K562 (cell line): ENCODE measurements at regions not wholly inside any gene's neighbourhood (a gene's known extent, or its start where the extent isn't known, plus 50 kb on each side); places are given as distances from the start of the nearest gene placed in this dataset.

ENCODE experiments used
- ATAC-seq: fragments of 200-7000 bp; cut with Tn5 transposase; 3 replicates; pipeline ENCODE4 v1.9.1; 2020; ENCODE audit warnings: moderate library complexity
- BruUV-seq: library from RNA; stranded (reverse); fragments of 400-500 nt; replicated peaks from 2 replicates; lab custom pipeline; 2021; lab: Mats Ljungman, UMichigan
- CTCF ChIA-PET: fragments of 300-600 bp; formaldehyde crosslinking; extraction: SDS; loops from one replicate; lab custom pipeline; 2021; ENCODE audit warnings: low intra/inter-chr PET ratio; lab: Yijun Ruan, JAX
- POLR2A ChIA-PET: fragments of 300-600, 350-650 bp; sonication (Branson Sonifier 250); formaldehyde crosslinking; extraction: SDS; loops from one replicate; lab custom pipeline; 2021; ENCODE audit warnings: antibody characterized with exemption, inconsistent platforms; lab: Yijun Ruan, JAX
- DNase-seq, 4 experiments: peaks; one replicate each; pipeline versions ENCODE4 v3.0.0 to v3.0.0-alpha.2; 2011 to 2018; ENCODE audit warnings: low spot score in 3 of 4, mixed read lengths in 3 of 4; ENCODE audit errors: extremely low read depth in 1 of 4
- FAIRE-seq: peaks from 2 replicates; lab custom pipeline; 2011; peaks lifted over from hg19 to GRCh38; lab: Jason Lieb, UNC
- H2AFZ ChIP-seq: 2 replicates; pipeline ENCODE4 v1.6.0; 2011; ENCODE audit warnings: low read depth, low read length, control low read depth, inconsistent platforms
- H3K27ac ChIP-seq: fragments of 200-600 bp; 3 replicates; pipeline ENCODE4 v1.8.0; 2011; ENCODE audit warnings: low read depth, mild to moderate bottlenecking, control low read depth, inconsistent platforms, low read length, moderate library complexity, mixed read lengths; ENCODE audit errors: extremely low read depth
- H3K27me3 ChIP-seq, 2 experiments: fragments of 300-600 bp in 1 of 2; 2 replicates in 1 of 2; 3 replicates in 1 of 2; pipeline versions ENCODE4 v1.6.0 to v1.8.0; 2011; ENCODE audit warnings: inconsistent platforms in 2 of 2, low read length in 2 of 2, mild to moderate bottlenecking in 1 of 2, mixed read lengths in 1 of 2, moderate library complexity in 1 of 2; ENCODE audit not compliant: control insufficient read depth in 2 of 2, insufficient read depth in 2 of 2
- H3K36me3 ChIP-seq: fragments of 300-600 bp; 3 replicates; pipeline ENCODE4 v1.8.0; 2011; ENCODE audit warnings: mild to moderate bottlenecking, low read length, inconsistent platforms; ENCODE audit not compliant: control insufficient read depth, insufficient read depth
- H3K4me1 ChIP-seq, 2 experiments: fragments of 200-600 bp in 1 of 2; replicated peaks in 1 of 2; 2 replicates in 1 of 2; 3 replicates in 1 of 2; pipeline versions ENCODE4 v1.5.1 to v1.8.0; 2011; ENCODE audit warnings: inconsistent platforms in 2 of 2, low read length in 2 of 2, mild to moderate bottlenecking in 1 of 2, mixed read lengths in 1 of 2, moderate library complexity in 1 of 2; ENCODE audit not compliant: control insufficient read depth in 2 of 2, insufficient read depth in 2 of 2
- H3K4me2 ChIP-seq: 2 replicates; pipeline ENCODE4 v1.6.1; 2011; ENCODE audit warnings: low read length, control low read depth, inconsistent platforms, mixed read lengths; ENCODE audit not compliant: insufficient read depth
- H3K4me3 ChIP-seq: fragments of 200-600 bp; sonication (generic), shearing (Covaris generic); 2 replicates; pipeline ENCODE4 v1.5.1; 2016; ENCODE audit warnings: control low read depth, inconsistent platforms
- H3K79me2 ChIP-seq: fragments of 200-600 bp; 3 replicates; pipeline ENCODE4 v1.8.0; 2011; ENCODE audit warnings: low read length, inconsistent platforms; ENCODE audit not compliant: control insufficient read depth, insufficient read depth
- H3K9ac ChIP-seq, 2 experiments: 2 replicates each; pipeline versions ENCODE4 v1.6.0 to v1.6.1; 2011; ENCODE audit warnings: low read depth in 2 of 2, low read length in 2 of 2, control low read depth in 1 of 2, inconsistent platforms in 1 of 2, mild to moderate bottlenecking in 1 of 2, mixed read lengths in 1 of 2; ENCODE audit not compliant: insufficient read depth in 1 of 2
- H3K9me1 ChIP-seq: one replicate; pipeline ENCODE4 v1.6.0; 2011; ENCODE audit warnings: inconsistent platforms, mild to moderate bottlenecking, low read length, moderate library complexity; ENCODE audit not compliant: control insufficient read depth, insufficient read depth
- H3K9me3 ChIP-seq: replicated peaks from 2 replicates; pipeline ENCODE4 v1.5.1; 2011; ENCODE audit warnings: low read depth, low read length, inconsistent platforms; ENCODE audit not compliant: control insufficient read depth, insufficient read depth
- H4K20me1 ChIP-seq: replicated peaks from 2 replicates; pipeline ENCODE4 v1.6.1; 2011; ENCODE audit warnings: low read length, inconsistent platforms, mixed read lengths; ENCODE audit not compliant: control insufficient read depth, insufficient read depth
- RAD21 ChIP-seq, 2 experiments: fragments of 250-450 bp in 1 of 2; fragments of 450-650 bp in 1 of 2; sonication (Bioruptor Pico) in 1 of 2; formaldehyde crosslinking in 1 of 2; IDR thresholded peaks in 1 of 2; conservative IDR thresholded peaks in 1 of 2; 2 replicates each; pipeline versions ENCODE4 v1.4.0 to v1.8.0; 2020 to 2022; ENCODE audit warnings: mild to moderate bottlenecking in 2 of 2, moderate library complexity in 1 of 2
- TCF7 ChIP-seq: sonication (generic); IDR thresholded peaks from 2 replicates; pipeline ENCODE4 v1.6.1; 2016; ENCODE audit warnings: antibody characterized with exemption, borderline replicate concordance
- ZC3H11A ChIP-seq: IDR thresholded peaks from 2 replicates; pipeline ENCODE4 v1.6.1; 2012; ENCODE audit warnings: low read depth, low read length, improper control_type of control experiment
- ZFP30 ChIP-seq: fragments of 250-450 bp; sonication (Bioruptor Pico); IDR thresholded peaks from 2 replicates; pipeline ENCODE4 v1.8.0; 2022; ENCODE audit warnings: moderate library complexity, mild to moderate bottlenecking, inconsistent platforms, borderline replicate concordance
- ZSCAN32 ChIP-seq: fragments of 450-650 bp; formaldehyde crosslinking; IDR thresholded peaks from 2 replicates; pipeline ENCODE4 v1.4.0; 2020; ENCODE audit warnings: mild to moderate bottlenecking, moderate library complexity
- WGBS: fragments of 100-300 bp; shearing (Covaris generic); methylation state at CpG from one replicate; pipeline ENCODE4 v1.1.6; 2016; ENCODE audit warnings: low coverage, mixed read lengths; ENCODE audit not compliant: insufficient coverage; ENCODE audit errors: missing lambda C conversion rate; 5-methylcytosine and 5-hydroxymethylcytosine counted together
- in situ Hi-C: fragments of 300-500 bp; cut with MboI; formaldehyde crosslinking; loops from 4 replicates; pipeline ENCODE4 v1.15.0; 2018; ENCODE audit warnings: inconsistent platforms, mixed read lengths
- intact Hi-C: fragments of 100-400 bp; cut with micrococcal nuclease; formaldehyde crosslinking; loops from 2 replicates; pipeline ENCODE4 v1.14.2; 2022
- TF ChIP-seq, protein P1 (sequence below), 2 experiments: IDR thresholded peaks; 2 replicates each; pipeline ENCODE4 v1.6.1; 2011; ENCODE audit warnings: borderline replicate concordance in 1 of 2, control low read depth in 1 of 2, low read depth in 1 of 2, low read length in 1 of 2, mild to moderate bottlenecking in 1 of 2, mixed read lengths in 1 of 2, moderate library complexity in 1 of 2; ENCODE audit not compliant: insufficient read depth in 1 of 2, insufficient read length in 1 of 2, poor library complexity in 1 of 2, severe bottlenecking in 1 of 2; ENCODE audit errors: extremely low read depth in 1 of 2

- Histone ChIP-seq H4K20me1 (no peaks in the 10 kb centered on the region), H3K4me3 (no peak overlapping the region), H3K27me3 (no peaks in the 10 kb centered on the region), H3K36me3 (no peaks in the 10 kb centered on the region), H3K4me1 (no peaks in the 10 kb centered on the region), H3K9me3 (no peaks in the 10 kb centered on the region), H2AFZ (no peak overlapping the region), H3K4me2 (no peak overlapping the region), H3K27ac (no peak overlapping the region), H3K9me1 (no peaks in the 10 kb centered on the region), H3K79me2 (no peaks in the 10 kb centered on the region), H3K9ac (no peak overlapping the region)
- in situ Hi-C loops, result no loop called here
- DNase-seq (no peak), ATAC-seq (no peak), FAIRE-seq (no peak)
- TF ChIP-seq RAD21 (CRISPR knock-in tag; conservative IDR thresholded peaks at IDR 0.05 in 1 of 2, IDR thresholded peaks at IDR 0.05 in 1 of 2) (no peak), ZC3H11A (no peak), ZFP30 (no peak)
- TF ChIP-seq, protein P1, sequence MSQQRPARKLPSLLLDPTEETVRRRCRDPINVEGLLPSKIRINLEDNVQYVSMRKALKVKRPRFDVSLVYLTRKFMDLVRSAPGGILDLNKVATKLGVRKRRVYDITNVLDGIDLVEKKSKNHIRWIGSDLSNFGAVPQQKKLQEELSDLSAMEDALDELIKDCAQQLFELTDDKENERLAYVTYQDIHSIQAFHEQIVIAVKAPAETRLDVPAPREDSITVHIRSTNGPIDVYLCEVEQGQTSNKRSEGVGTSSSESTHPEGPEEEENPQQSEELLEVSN (IDR thresholded peaks at IDR 0.05; ENCODE audit: borderline replicate concordance in 1 of 2, extremely low read depth in 1 of 2, insufficient read depth in 1 of 2, insufficient read length in 1 of 2, low read depth in 1 of 2, low read length in 1 of 2, poor library complexity in 1 of 2, severe bottlenecking in 1 of 2), result no peak
- ChIA-PET CTCF (no interaction called here), POLR2A (no interaction called here)
- WGBS, result 0% methylated on average over 3 of the region's 3 CpGs
- intact Hi-C loops, result no loop called here
- no TSS peak for BruUV-seq
Measured at GRCh38 chr2:146669735-146670134, 1175.1 kb upstream of the ACVR2A start.

DNA sequence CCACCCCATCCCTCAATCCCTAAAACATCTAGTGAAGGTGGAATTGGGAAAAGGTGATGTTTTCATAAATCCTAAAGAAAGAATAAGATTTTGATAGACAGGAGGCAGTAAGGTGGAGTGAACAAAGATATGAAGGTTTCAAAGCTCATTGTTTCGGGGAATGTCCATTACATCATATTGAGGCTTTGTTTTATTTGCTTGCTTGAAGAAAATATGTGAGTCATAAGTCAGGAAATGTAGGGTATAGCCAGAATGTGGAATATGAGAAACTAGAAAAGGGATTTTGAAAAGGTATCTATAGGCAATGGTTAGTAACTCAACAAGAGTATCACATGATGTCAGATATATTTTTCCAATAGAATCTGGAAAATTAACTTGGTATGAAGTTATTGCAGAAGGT is 1178.5 kb upstream of the ACVR2A start:
- H3K4me2 ChIP-seq, result no peak overlapping the region
- no peak for TF ChIP-seq TCF7
- no peak for TF ChIP-seq ZSCAN32 (CRISPR knock-in tag)
- H4K20me1 ChIP-seq, result no peaks in the 10 kb centered on the region
- no peak overlapping the region for H3K9ac ChIP-seq
- FAIRE-seq (no peak), DNase-seq (no peak), ATAC-seq (no peak)
- H2AFZ ChIP-seq, result no peak overlapping the region
- H3K27ac ChIP-seq, result no peak overlapping the region
- H3K79me2 ChIP-seq, result no peaks in the 10 kb centered on the region
- intact Hi-C loops, result no loop called here
- no peaks in the 10 kb centered on the region for H3K27me3 ChIP-seq
- no peaks in the 10 kb centered on the region for H3K4me1 ChIP-seq
- no peaks in the 10 kb centered on the region for H3K9me1 ChIP-seq
- no peaks in the 10 kb centered on the region for H3K9me3 ChIP-seq
- 0% methylated on average over 1 of the region's 1 CpG for WGBS
- no peak overlapping the region for H3K4me3 ChIP-seq
- ChIA-PET POLR2A (no interaction called here), CTCF (no interaction called here)
- H3K36me3 ChIP-seq, result no peaks in the 10 kb centered on the region
- in situ Hi-C loops, result no loop called here
- BruUV-seq, result no TSS peak
